ENCODE measurements at regions not wholly inside any gene's neighbourhood (a gene's known extent, or its start where the extent isn't known, plus 50 kb on each side); places are given as distances from the start of the nearest gene placed in this dataset.

GRCh38 chr5:88396751-88397281 lies 128.2 kb upstream of the TMEM161B start:
- Histone ChIP-seq H3K36me3 (no peaks in the 10 kb centered on the region), H3K27ac (no peak overlapping the region), H3K4me1 (no peaks in the 10 kb centered on the region), H3K4me3 (no peak overlapping the region), H3K27me3 (no peaks in the 10 kb centered on the region), H3K9me3 (no peaks in the 10 kb centered on the region)
- TF ChIP-seq POLR2A (IDR thresholded peaks at IDR 0.05) (no peak), CTCF (IDR thresholded peaks at IDR 0.05) (no peak)
- no peak for DNase-seq

- no peak for TF ChIP-seq POLR2A (IDR thresholded peaks at IDR 0.05)
- TF ChIP-seq CTCF (IDR thresholded peaks at IDR 0.05), result no peak
- H3K4me3 ChIP-seq, result no peak overlapping the region
- no peak for DNase-seq
- no peak overlapping the region for H3K27ac ChIP-seq
- no peaks in the 10 kb centered on the region for H3K36me3 ChIP-seq
- no peaks in the 10 kb centered on the region for H3K9me3 ChIP-seq
- no peaks in the 10 kb centered on the region for H3K27me3 ChIP-seq
- H3K4me1 ChIP-seq, result no peaks in the 10 kb centered on the region
Observed at GRCh38 chr5:88396000-88396535, 127.4 kb upstream of the TMEM161B start.

- Histone ChIP-seq H3K36me3 (no peaks in the 10 kb centered on the region), H3K4me1 (no peaks in the 10 kb centered on the region), H3K4me3 (no peak overlapping the region), H3K27ac (no peak overlapping the region), H3K27me3 (no peaks in the 10 kb centered on the region), H3K9me3 (no peaks in the 10 kb centered on the region)
- TF ChIP-seq POLR2A (IDR thresholded peaks at IDR 0.05), result no peak
- no peak for TF ChIP-seq CTCF (IDR thresholded peaks at IDR 0.05)
- DNase-seq, result no peak
Observed at GRCh38 chr5:88395264-88395663, 126.6 kb upstream of the TMEM161B start.

GRCh38 chr5:88394536-88395175 lies 126.0 kb upstream of the TMEM161B start:
- no peak for DNase-seq
- Histone ChIP-seq H3K4me1 (no peaks in the 10 kb centered on the region), H3K27me3 (no peaks in the 10 kb centered on the region), H3K27ac (no peak overlapping the region), H3K36me3 (no peaks in the 10 kb centered on the region), H3K9me3 (no peaks in the 10 kb centered on the region), H3K4me3 (no peak overlapping the region)
- no peak for TF ChIP-seq CTCF (IDR thresholded peaks at IDR 0.05)
- no peak for TF ChIP-seq POLR2A (IDR thresholded peaks at IDR 0.05)

GRCh38 chr5:88393716-88394535 lies 125.3 kb upstream of the TMEM161B start:
- no peak for DNase-seq
- TF ChIP-seq CTCF (IDR thresholded peaks at IDR 0.05), result no peak
- TF ChIP-seq POLR2A (IDR thresholded peaks at IDR 0.05), result no peak
- Histone ChIP-seq H3K4me3 (no peak overlapping the region), H3K4me1 (no peaks in the 10 kb centered on the region), H3K27me3 (no peaks in the 10 kb centered on the region), H3K9me3 (no peaks in the 10 kb centered on the region), H3K36me3 (no peaks in the 10 kb centered on the region), H3K27ac (no peak overlapping the region)
